ELR (cell line): ENCODE measurements at regions not wholly inside any gene's neighbourhood (a gene's known extent, or its start where the extent isn't known, plus 50 kb on each side); places are given as distances from the start of the nearest gene placed in this dataset.
A peak's percentile ranks its signal among the peaks of the same experiment; 100 is the strongest.

Source experiments
- DNase-seq: peaks from one replicate; pipeline ENCODE4 v3.0.0-alpha.2; 2015; ENCODE audit warnings: low read depth

- peak; percentile 99 for DNase-seq
Observed at GRCh38 chr12:58310809-58311622, 369.6 kb downstream of the ATP23 start.

- peak; percentile 88 for DNase-seq
Observed at GRCh38 chr12:58313091-58313855, 371.9 kb downstream of the ATP23 start.

GRCh38 chr12:58314610-58315009, 373.2 kb downstream of the ATP23 start:
- DNase-seq: peak; percentile 78

GRCh38 chr12:58316926-58317325, 375.6 kb downstream of the ATP23 start:
- no peak for DNase-seq

- no peak for DNase-seq
Observed at GRCh38 chr12:58321414-58321813, 380.0 kb downstream of the ATP23 start.

GRCh38 chr12:58323676-58324075, 382.3 kb downstream of the ATP23 start:
- peak; percentile 50 for DNase-seq

GRCh38 chr12:58325561-58325960, 384.2 kb downstream of the ATP23 start:
- DNase-seq: no peak

- DNase-seq: no peak
Observed at GRCh38 chr12:58326534-58326933, 385.2 kb downstream of the ATP23 start.

GRCh38 chr12:58336581-58337242, 395.3 kb downstream of the ATP23 start:
- peak; percentile 90 for DNase-seq

- DNase-seq: peak; percentile 6
Observed at GRCh38 chr12:58337539-58337938, 396.2 kb downstream of the ATP23 start.

GRCh38 chr12:58341791-58342190, 400.4 kb downstream of the ATP23 start:
- DNase-seq: peak; percentile 34

- DNase-seq: no peak
Observed at GRCh38 chr12:58342736-58343135, 401.4 kb downstream of the ATP23 start.

- DNase-seq: peak; percentile 65
Observed at GRCh38 chr12:58346032-58346632, 404.8 kb downstream of the ATP23 start.

GRCh38 chr12:58347188-58347587, 405.8 kb downstream of the ATP23 start:
- DNase-seq: no peak

- no peak for DNase-seq
Observed at GRCh38 chr12:58347691-58348090, 406.3 kb downstream of the ATP23 start.

- DNase-seq: no peak
Observed at GRCh38 chr12:58349161-58349560, 407.8 kb downstream of the ATP23 start.

- no peak for DNase-seq
Observed at GRCh38 chr12:58356794-58357193, 415.4 kb downstream of the ATP23 start.

- no peak for DNase-seq
Observed at GRCh38 chr12:58357511-58357910, 416.1 kb downstream of the ATP23 start.

GRCh38 chr12:58358369-58358768, 417.0 kb downstream of the ATP23 start:
- DNase-seq: no peak

- no peak for DNase-seq
Observed at GRCh38 chr12:58359084-58359483, 417.7 kb downstream of the ATP23 start.

GRCh38 chr12:58361056-58361455, 419.7 kb downstream of the ATP23 start:
- DNase-seq: no peak

GRCh38 chr12:58363971-58364370, 422.6 kb downstream of the ATP23 start:
- DNase-seq: no peak
